CD4-positive, alpha-beta memory T cell (primary cell): ENCODE measurements at regions not wholly inside any gene's neighbourhood (a gene's known extent, or its start where the extent isn't known, plus 50 kb on each side); places are given as distances from the start of the nearest gene placed in this dataset.

Experiments
- CTCF ChIA-PET: fragments of 350-600 bp; sonication (Branson Sonifier 250); formaldehyde crosslinking; loops from one replicate; lab custom pipeline; 2021; ENCODE audit warnings: inconsistent platforms; ENCODE audit not compliant: partially characterized antibody; lab: Charles Lee
- POLR2A ChIA-PET: fragments of 350-600 bp; sonication (Branson Sonifier 250); formaldehyde crosslinking; loops from one replicate; lab custom pipeline; 2021; ENCODE audit not compliant: partially characterized antibody; lab: Charles Lee
- DNase-seq, 5 donors: peaks; one replicate each; pipeline versions ENCODE4 v3.0.0 to v3.0.0-alpha.2; 2020 to 2022; ENCODE audit warnings: mixed read lengths in 1 of 5
- H3K27ac ChIP-seq: one replicate; pipeline ENCODE4 v1.7.0; 2013; ENCODE audit warnings: low read depth, low read length
- H3K27me3 ChIP-seq: 2 replicates; pipeline ENCODE4 v1.7.0; 2013; ENCODE audit warnings: mild to moderate bottlenecking, low read length, moderate library complexity; ENCODE audit not compliant: insufficient read depth
- H3K36me3 ChIP-seq: 2 replicates; pipeline ENCODE4 v1.7.0; 2013; ENCODE audit warnings: mild to moderate bottlenecking, low read length, moderate library complexity; ENCODE audit not compliant: insufficient read depth
- H3K4me1 ChIP-seq: 2 replicates; pipeline ENCODE4 v1.7.0; 2013; ENCODE audit warnings: mild to moderate bottlenecking, low read length, moderate library complexity; ENCODE audit not compliant: insufficient read depth
- H3K4me3 ChIP-seq, 2 donors: one replicate each; pipeline ENCODE4 v1.7.0; 2013; ENCODE audit warnings: low read length in 2 of 2, mild to moderate bottlenecking in 1 of 2
- H3K9me3 ChIP-seq, 2 donors: one replicate each; pipeline ENCODE4 v1.7.0; 2013; ENCODE audit warnings: low read length in 2 of 2, control low read depth in 1 of 2; ENCODE audit not compliant: control insufficient read depth in 1 of 2
- H3K27ac Mint-ChIP-seq, 7 donors: one replicate each; pipeline ENCODE4 v1.8.0; 2020 to 2021; ENCODE audit warnings: mixed read lengths in 7 of 7, mild to moderate bottlenecking in 6 of 7, inconsistent platforms in 3 of 7, moderate library complexity in 3 of 7
- H3K27me3 Mint-ChIP-seq, 2 donors: one replicate each; pipeline ENCODE4 v1.8.0; 2020 to 2021; ENCODE audit warnings: mixed read lengths in 2 of 2
- H3K36me3 Mint-ChIP-seq, 2 donors: one replicate each; pipeline ENCODE4 v1.8.0; 2020 to 2021; ENCODE audit warnings: mixed read lengths in 2 of 2, inconsistent platforms in 1 of 2, mild to moderate bottlenecking in 1 of 2
- H3K4me1 Mint-ChIP-seq, 4 donors: one replicate each; pipeline ENCODE4 v1.8.0; 2020 to 2021; ENCODE audit warnings: mixed read lengths in 4 of 4, mild to moderate bottlenecking in 1 of 4
- H3K4me3 Mint-ChIP-seq, 8 donors: one replicate each; pipeline ENCODE4 v1.8.0; 2020 to 2021; ENCODE audit warnings: mixed read lengths in 8 of 8, mild to moderate bottlenecking in 7 of 8, moderate library complexity in 6 of 8, inconsistent platforms in 3 of 8
- H3K9me3 Mint-ChIP-seq, 8 donors: one replicate each; pipeline ENCODE4 v1.8.0; 2020 to 2021; ENCODE audit warnings: mixed read lengths in 8 of 8, mild to moderate bottlenecking in 5 of 8, inconsistent platforms in 3 of 8, moderate library complexity in 1 of 8
- intact Hi-C: fragments of 100-400 bp; cut with micrococcal nuclease; formaldehyde crosslinking; loops from one replicate; pipeline ENCODE4 v1.15.1; 2023

- no peaks in the 10 kb centered on the region for H3K36me3 ChIP-seq
- no peaks in the 10 kb centered on the region for H3K27me3 Mint-ChIP-seq
Measured at GRCh38 chr16:65445313-65446260, 323.7 kb upstream of the CDH11 start.

DNA sequence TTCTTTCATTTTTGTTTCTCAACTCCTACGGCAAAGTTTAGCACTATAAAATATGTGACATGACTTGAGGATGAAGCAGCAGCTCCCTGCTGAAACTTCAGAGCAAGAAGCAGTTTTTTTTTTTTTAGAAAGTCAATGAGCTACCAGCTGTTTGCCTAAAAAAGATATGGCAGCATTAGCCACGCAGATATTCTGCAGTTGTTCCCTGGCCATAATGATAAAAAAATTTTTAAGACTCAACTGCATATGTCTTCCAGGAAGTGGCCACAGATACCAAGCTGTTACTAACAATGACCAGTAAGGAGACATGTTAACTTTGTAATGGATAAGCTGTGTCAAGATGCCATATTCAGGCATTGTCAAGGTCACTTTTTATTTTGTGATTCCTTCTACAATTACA, 319.6 kb upstream of the CDH11 start:
- Mint-ChIP-seq H3K27me3 (no peaks in the 10 kb centered on the region), H3K36me3 (no peaks in the 10 kb centered on the region), H3K27ac (no peak overlapping the region), H3K4me3 (no peak overlapping the region), H3K9me3 (peaks cover 0 to 20% (median 9%) of the 10 kb centered on the region in 8 donors), H3K4me1 (no peaks in the 10 kb centered on the region)
- no peak for DNase-seq
- ChIA-PET CTCF (no interaction called here), POLR2A (no interaction called here)
- Histone ChIP-seq H3K9me3 (no peaks in the 10 kb centered on the region), H3K27me3 (no peaks in the 10 kb centered on the region), H3K36me3 (no peaks in the 10 kb centered on the region), H3K4me3 (no peak overlapping the region), H3K4me1 (no peaks in the 10 kb centered on the region), H3K27ac (no peak overlapping the region)
- intact Hi-C loops, result no loop called here

More at GRCh38 chr16:65445313-65446260, 323.7 kb upstream of the CDH11 start:
- Histone ChIP-seq H3K4me3 (no peak overlapping the region), H3K27me3 (no peaks in the 10 kb centered on the region), H3K4me1 (no peaks in the 10 kb centered on the region), H3K27ac (no peak overlapping the region), H3K9me3 (no peaks in the 10 kb centered on the region)
- DNase-seq, result no peak
- peaks cover 5 to 35% (median 22%) of the 10 kb centered on the region in 8 donors for H3K9me3 Mint-ChIP-seq
- CTCF ChIA-PET, result no interaction called here
- POLR2A ChIA-PET, result no interaction called here
- intact Hi-C loops, result no loop called here
- H3K4me1 Mint-ChIP-seq, result no peaks in the 10 kb centered on the region
- H3K27ac Mint-ChIP-seq, result no peak overlapping the region
- H3K36me3 Mint-ChIP-seq, result no peaks in the 10 kb centered on the region
- H3K4me3 Mint-ChIP-seq, result no peak overlapping the region

GRCh38 chr16:65429504-65430181, 307.8 kb upstream of the CDH11 start:
- Mint-ChIP-seq H3K27me3 (no peaks in the 10 kb centered on the region), H3K27ac (no peak overlapping the region), H3K36me3 (no peaks in the 10 kb centered on the region), H3K4me3 (no peak overlapping the region), H3K4me1 (no peaks in the 10 kb centered on the region), H3K9me3 (peaks cover 0 to 21% (median 5%) of the 10 kb centered on the region in 8 donors)
- no peak overlapping the region for H3K27ac ChIP-seq
- CTCF ChIA-PET, result no interaction called here
- H3K4me1 ChIP-seq, result no peaks in the 10 kb centered on the region
- POLR2A ChIA-PET, result no interaction called here
- H3K36me3 ChIP-seq, result no peaks in the 10 kb centered on the region
- no peaks in the 10 kb centered on the region for H3K27me3 ChIP-seq
- intact Hi-C loops, result no loop called here
- H3K9me3 ChIP-seq, result no peaks in the 10 kb centered on the region
- H3K4me3 ChIP-seq, result no peak overlapping the region
- no peak for DNase-seq

DNA sequence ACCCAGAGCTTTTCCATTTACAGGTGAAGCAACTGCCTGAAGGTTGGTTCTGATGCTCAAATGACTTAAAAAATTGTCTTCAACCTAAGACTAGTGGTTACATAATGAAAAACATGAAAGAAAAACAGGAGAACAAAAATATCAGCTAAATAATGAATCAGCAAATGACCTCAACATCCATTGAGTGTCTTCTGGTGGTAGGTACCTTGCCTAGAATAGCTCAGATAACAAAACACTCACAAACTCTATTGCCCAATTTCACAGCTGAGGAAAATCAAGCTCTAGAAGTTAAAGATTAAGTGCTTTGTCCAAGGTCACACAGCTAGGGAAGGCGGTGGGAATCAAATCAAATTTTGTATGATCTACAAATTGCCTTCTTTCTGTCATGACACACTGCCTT, 304.6 kb upstream of the CDH11 start:
- Histone ChIP-seq H3K9me3 (no peaks in the 10 kb centered on the region), H3K36me3 (no peaks in the 10 kb centered on the region), H3K4me3 (no peak overlapping the region), H3K27ac (no peak overlapping the region), H3K4me1 (no peaks in the 10 kb centered on the region), H3K27me3 (no peaks in the 10 kb centered on the region)
- H3K36me3 Mint-ChIP-seq, result no peaks in the 10 kb centered on the region
- no peak overlapping the region for H3K4me3 Mint-ChIP-seq
- POLR2A ChIA-PET, result no interaction called here
- no peaks in the 10 kb centered on the region for H3K4me1 Mint-ChIP-seq
- CTCF ChIA-PET, result no interaction called here
- peaks cover 0 to 28% (median 12%) of the 10 kb centered on the region in 8 donors for H3K9me3 Mint-ChIP-seq
- DNase-seq, result no peak
- H3K27me3 Mint-ChIP-seq, result no peaks in the 10 kb centered on the region
- intact Hi-C loops, result no loop called here
- H3K27ac Mint-ChIP-seq, result no peak overlapping the region

GRCh38 chr16:65422934-65423333, 301.1 kb upstream of the CDH11 start:
- H3K4me3 Mint-ChIP-seq, result no peak overlapping the region

GRCh38 chr16:65421596-65421995, 299.7 kb upstream of the CDH11 start:
- no peaks in the 10 kb centered on the region for H3K36me3 ChIP-seq
- no peak overlapping the region for H3K4me3 ChIP-seq
- H3K4me1 ChIP-seq, result no peaks in the 10 kb centered on the region
- peaks cover 3 to 36% (median 19%) of the 10 kb centered on the region in 8 donors for H3K9me3 Mint-ChIP-seq
- intact Hi-C loops, result no loop called here
- ChIA-PET CTCF (no interaction called here), POLR2A (no interaction called here)
- no peaks in the 10 kb centered on the region for H3K27me3 ChIP-seq
- no peak overlapping the region for H3K27ac Mint-ChIP-seq
- H3K4me3 Mint-ChIP-seq, result no peak overlapping the region
- H3K9me3 ChIP-seq, result no peaks in the 10 kb centered on the region
- H3K27ac ChIP-seq, result no peak overlapping the region
- no peaks in the 10 kb centered on the region for H3K36me3 Mint-ChIP-seq
- no peaks in the 10 kb centered on the region for H3K27me3 Mint-ChIP-seq
- no peaks in the 10 kb centered on the region for H3K4me1 Mint-ChIP-seq
- DNase-seq, result no peak

More at GRCh38 chr16:65422934-65423333, 301.1 kb upstream of the CDH11 start:
- Histone ChIP-seq H3K36me3 (no peaks in the 10 kb centered on the region), H3K4me1 (no peaks in the 10 kb centered on the region), H3K27me3 (no peaks in the 10 kb centered on the region), H3K4me3 (no peak overlapping the region), H3K9me3 (no peaks in the 10 kb centered on the region), H3K27ac (no peak overlapping the region)
- H3K9me3 Mint-ChIP-seq, result peaks cover 3 to 33% (median 16%) of the 10 kb centered on the region in 8 donors
- ChIA-PET CTCF (no interaction called here), POLR2A (no interaction called here)
- no peak overlapping the region for H3K27ac Mint-ChIP-seq
- H3K4me1 Mint-ChIP-seq, result no peaks in the 10 kb centered on the region
- no peaks in the 10 kb centered on the region for H3K27me3 Mint-ChIP-seq
- DNase-seq, result no peak
- no peaks in the 10 kb centered on the region for H3K36me3 Mint-ChIP-seq
- intact Hi-C loops, result no loop called here

- CTCF ChIA-PET, result no interaction called here
- intact Hi-C loops, result no loop called here
Measured at GRCh38 chr16:65418435-65418834, 296.6 kb upstream of the CDH11 start.

More at GRCh38 chr16:65418435-65418834, 296.6 kb upstream of the CDH11 start:
- Mint-ChIP-seq H3K27ac (no peak overlapping the region), H3K4me1 (no peaks in the 10 kb centered on the region), H3K4me3 (no peak overlapping the region), H3K9me3 (peaks cover 3 to 27% (median 13%) of the 10 kb centered on the region in 8 donors), H3K36me3 (no peaks in the 10 kb centered on the region), H3K27me3 (no peaks in the 10 kb centered on the region)
- no peaks in the 10 kb centered on the region for H3K4me1 ChIP-seq
- DNase-seq, result no peak
- no peaks in the 10 kb centered on the region for H3K27me3 ChIP-seq
- no peaks in the 10 kb centered on the region for H3K36me3 ChIP-seq
- no peak overlapping the region for H3K27ac ChIP-seq
- no peak overlapping the region for H3K4me3 ChIP-seq
- POLR2A ChIA-PET, result no interaction called here
- no peaks in the 10 kb centered on the region for H3K9me3 ChIP-seq
